CD4-positive, alpha-beta T cell treated with Interleukin-6 for 4 hours (primary cell): ENCODE measurements at regions not wholly inside any gene's neighbourhood (a gene's known extent, or its start where the extent isn't known, plus 50 kb on each side); places are given as distances from the start of the nearest gene placed in this dataset.
"Not testable (repeated sequence)": the region's sequence is repeated elsewhere in the genome, so short reads cannot be mapped to it uniquely, and the experiment has no call there.

Source experiments
- DNase-seq: peaks from one replicate; pipeline ENCODE4 v3.0.0-alpha.2; 2020; ENCODE audit warnings: mixed read lengths

GRCh38 chr20:39719293-39719692 is 757.1 kb downstream of the DHX35 start:
- no peak for DNase-seq

- no peak for DNase-seq
Measured at GRCh38 chr20:39717936-39718335, 755.8 kb downstream of the DHX35 start.

GRCh38 chr20:39716796-39717341 is 754.7 kb downstream of the DHX35 start:
- no peak for DNase-seq

GRCh38 chr20:39713076-39713840 is 751.1 kb downstream of the DHX35 start:
- no peak for DNase-seq

GRCh38 chr20:39706184-39706663 is 744.1 kb downstream of the DHX35 start:
- no peak for DNase-seq

- DNase-seq = no peak
Measured at GRCh38 chr20:39705032-39705431, 742.9 kb downstream of the DHX35 start.

GRCh38 chr20:39703357-39703756 is 741.2 kb downstream of the DHX35 start:
- not testable (repeated sequence) for DNase-seq

- DNase-seq = no peak
Measured at GRCh38 chr20:39702701-39703349, 740.7 kb downstream of the DHX35 start.

- no peak for DNase-seq
Measured at GRCh38 chr20:39700528-39700927, 738.4 kb downstream of the DHX35 start.

GRCh38 chr20:39699166-39699725 is 737.1 kb downstream of the DHX35 start:
- no peak for DNase-seq

GRCh38 chr20:39698752-39699151 is 736.6 kb downstream of the DHX35 start:
- DNase-seq = no peak

- no peak for DNase-seq
Measured at GRCh38 chr20:39691151-39691862, 729.2 kb downstream of the DHX35 start.

- DNase-seq = no peak
Measured at GRCh38 chr20:39676857-39677391, 714.8 kb downstream of the DHX35 start.

- DNase-seq = no peak
Measured at GRCh38 chr20:39676241-39676640, 714.1 kb downstream of the DHX35 start.

GRCh38 chr20:39674842-39675241 is 712.7 kb downstream of the DHX35 start:
- no peak for DNase-seq

GRCh38 chr20:39670988-39671387 is 708.8 kb downstream of the DHX35 start:
- no peak for DNase-seq

GRCh38 chr20:39669659-39670058 is 707.5 kb downstream of the DHX35 start:
- no peak for DNase-seq

- no peak for DNase-seq
Measured at GRCh38 chr20:39668038-39668437, 705.9 kb downstream of the DHX35 start.

- DNase-seq = no peak
Measured at GRCh38 chr20:39661833-39662232, 699.7 kb downstream of the DHX35 start.

- DNase-seq = no peak
Measured at GRCh38 chr20:39660965-39661364, 698.8 kb downstream of the DHX35 start.

- DNase-seq = no peak
Measured at GRCh38 chr20:39660226-39660625, 698.1 kb downstream of the DHX35 start.

GRCh38 chr20:39658662-39659409 is 696.7 kb downstream of the DHX35 start:
- no peak for DNase-seq
